HepG2 (cell line): ENCODE measurements at regions not wholly inside any gene's neighbourhood (a gene's known extent, or its start where the extent isn't known, plus 50 kb on each side); places are given as distances from the start of the nearest gene placed in this dataset.
A peak's percentile ranks its signal among the peaks of the same experiment; 100 is the strongest.

Source experiments
- ATAC-seq: fragments of 200-7000 bp; cut with Tn5 transposase; 3 replicates; pipeline ENCODE4 v1.9.1; 2020; ENCODE audit warnings: mild to moderate bottlenecking, moderate library complexity
- BruUV-seq: library from RNA; stranded (reverse); fragments of 400-500 nt; replicated peaks from 2 replicates; lab custom pipeline; 2021; lab: Mats Ljungman, UMichigan
- CTCF ChIA-PET: fragments of 300-600 bp; formaldehyde crosslinking; extraction: SDS; loops from one replicate; lab custom pipeline; 2021; ENCODE audit warnings: low total read pairs, inconsistent platforms, low intra/inter-chr PET ratio; lab: Yijun Ruan, JAX
- POLR2A ChIA-PET: fragments of 350-600 bp; sonication (Branson Sonifier 250); formaldehyde crosslinking; loops from one replicate; lab custom pipeline; 2020; ENCODE audit warnings: antibody characterized with exemption, inconsistent platforms; lab: Yijun Ruan, JAX
- DNase-seq: peaks from one replicate; pipeline ENCODE4 v3.0.0-alpha.2; 2015; ENCODE audit warnings: low spot score
- FAIRE-seq: peaks from 3 replicates; lab custom pipeline; 2011; peaks lifted over from hg19 to GRCh38; lab: Jason Lieb, UNC
- H2AFZ ChIP-seq: one replicate; pipeline ENCODE4 v1.6.1; 2011; ENCODE audit warnings: low read length, inconsistent platforms
- H3K27ac ChIP-seq: fragments of 300-600 bp; 3 replicates; pipeline ENCODE4 v1.8.0; 2011; ENCODE audit warnings: mixed run types, mild to moderate bottlenecking, mixed read lengths, low read length, inconsistent platforms; ENCODE audit not compliant: insufficient read depth; ENCODE audit errors: extremely low read length
- H3K27me3 ChIP-seq, 2 experiments: fragments of 200-600 bp in 1 of 2; 2 replicates in 1 of 2; 3 replicates in 1 of 2; pipeline versions ENCODE4 v1.6.0 to v1.8.0; 2011; ENCODE audit warnings: low read length in 2 of 2, mild to moderate bottlenecking in 2 of 2, moderate library complexity in 2 of 2, inconsistent platforms in 1 of 2; ENCODE audit not compliant: insufficient read depth in 2 of 2, control insufficient read depth in 1 of 2
- H3K36me3 ChIP-seq, 2 experiments: fragments of 200-600 bp in 1 of 2; replicated peaks in 1 of 2; 2 replicates in 1 of 2; 3 replicates in 1 of 2; pipeline versions ENCODE4 v1.5.1 to v1.8.0; 2011; ENCODE audit warnings: low read length in 2 of 2, inconsistent platforms in 1 of 2; ENCODE audit not compliant: insufficient read depth in 2 of 2, control insufficient read depth in 1 of 2
- H3K4me1 ChIP-seq: 2 replicates; pipeline ENCODE4 v1.5.1; 2012; ENCODE audit warnings: low read length, inconsistent platforms; ENCODE audit not compliant: insufficient read depth
- H3K4me2 ChIP-seq: 2 replicates; pipeline ENCODE4 v1.6.0; 2011; ENCODE audit warnings: low read depth, low read length, inconsistent platforms
- H3K4me3 ChIP-seq, 3 experiments: fragments of 200-600 bp in 1 of 3; sonication (generic), shearing (Covaris generic) in 1 of 3; replicated peaks in 1 of 3; 2 replicates each; pipeline ENCODE4 v1.5.1; 2011 to 2016; ENCODE audit warnings: low read length in 3 of 3, inconsistent platforms in 2 of 3, low read depth in 2 of 3, mild to moderate bottlenecking in 2 of 3, control low read depth in 1 of 3, mixed read lengths in 1 of 3; ENCODE audit not compliant: insufficient read depth in 1 of 3
- H3K79me2 ChIP-seq: one replicate; pipeline ENCODE4 v1.6.1; 2011; ENCODE audit warnings: low read length, inconsistent platforms; ENCODE audit not compliant: insufficient read depth
- H3K9ac ChIP-seq: 2 replicates; pipeline ENCODE4 v1.6.0; 2011; ENCODE audit warnings: mild to moderate bottlenecking, low read depth, low read length, inconsistent platforms; ENCODE audit not compliant: insufficient read depth
- H3K9me3 ChIP-seq: 2 replicates; pipeline ENCODE4 v1.5.1; 2012; ENCODE audit warnings: mild to moderate bottlenecking, low read length
- H4K20me1 ChIP-seq: 2 replicates; pipeline ENCODE4 v1.6.0; 2011; ENCODE audit warnings: inconsistent platforms, mild to moderate bottlenecking, low read length, moderate library complexity; ENCODE audit not compliant: insufficient read depth
- BHLHE40 ChIP-seq: IDR thresholded peaks from 2 replicates; pipeline ENCODE4 v1.6.1; 2011; ENCODE audit warnings: low read length, improper control_type of control experiment
- MED1 ChIP-seq: sonication (generic); formaldehyde crosslinking; IDR thresholded peaks from 2 replicates; pipeline ENCODE4 v1.4.0; 2020; ENCODE audit warnings: missing genetic modification reagents
- WGBS: methylation state at CpG from one replicate; pipeline ENCODE4 v1.1.6; 2017; ENCODE audit warnings: low lambda C conversion rate; 5-methylcytosine and 5-hydroxymethylcytosine counted together
- in situ Hi-C: cut with HindIII; loops from 2 replicates; pipeline ENCODE4 v1.10.0; 2017; ENCODE audit warnings: low pct_unique_long_range_greater_than_20kb; ENCODE audit not compliant: extremely low pct_ligation_motif_present
- intact Hi-C: fragments of 100-400 bp; cut with micrococcal nuclease; formaldehyde crosslinking; loops from one replicate; pipeline ENCODE4 v1.10.0; 2022; ENCODE audit not compliant: unreplicated experiment
- TF ChIP-seq, protein P1 (sequence below): sonication (generic); formaldehyde crosslinking; IDR thresholded peaks from 2 replicates; pipeline ENCODE4 v1.4.0; 2020; ENCODE audit warnings: missing genetic modification reagents
- TF ChIP-seq, protein P2 (sequence below), 2 experiments: IDR thresholded peaks; 2 replicates each; pipeline ENCODE4 v1.6.1; 2011 to 2012; ENCODE audit warnings: low read length in 2 of 2, borderline replicate concordance in 1 of 2, low read depth in 1 of 2, mild to moderate bottlenecking in 1 of 2, moderate library complexity in 1 of 2

DNA sequence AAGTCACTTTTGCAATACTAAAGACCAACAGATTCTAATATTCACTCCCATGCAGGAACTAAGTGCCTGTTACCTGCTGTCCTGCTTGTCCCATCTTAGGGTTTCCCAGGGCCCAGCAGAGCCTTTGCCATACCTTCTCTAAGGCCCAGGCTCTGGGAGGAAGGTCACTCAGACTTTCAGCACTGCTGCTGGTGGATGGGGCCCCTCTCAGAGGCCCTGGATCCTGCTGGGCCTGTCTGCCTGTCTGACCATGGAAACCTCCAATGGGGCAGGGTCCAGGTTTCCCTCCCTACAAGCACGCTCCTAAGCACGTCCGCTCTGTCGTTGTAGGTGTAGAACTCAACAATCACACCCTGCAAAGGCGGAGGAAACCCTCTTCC lies 75.1 kb downstream of the RRM2 start:
- CTCF ChIA-PET = no interaction called here
- H3K4me3 ChIP-seq = no peak overlapping the region
- no peaks in the 10 kb centered on the region for H3K79me2 ChIP-seq
- H3K4me2 ChIP-seq = no peak overlapping the region
- ATAC-seq (no peak), FAIRE-seq (no peak), DNase-seq (no peak)
- peaks cover 0 to 4% of the 10 kb centered on the region in 2 experiments; a peak in 3 of 5 replicates for H3K36me3 ChIP-seq
- peaks cover 20% of the 10 kb centered on the region for H3K4me1 ChIP-seq
- no peaks in the 10 kb centered on the region for H3K27me3 ChIP-seq
- POLR2A ChIA-PET = no interaction called here
- BruUV-seq = no TSS peak
- 97% methylated on average over 5 of the region's 5 CpGs for WGBS
- no peak overlapping the region for H2AFZ ChIP-seq
- H3K9me3 ChIP-seq = no peaks in the 10 kb centered on the region
- intact Hi-C loops = no loop called here
- TF ChIP-seq MED1 (CRISPR knock-in tag) (no peak), BHLHE40 (no peak)
- TF ChIP-seq, protein P1, sequence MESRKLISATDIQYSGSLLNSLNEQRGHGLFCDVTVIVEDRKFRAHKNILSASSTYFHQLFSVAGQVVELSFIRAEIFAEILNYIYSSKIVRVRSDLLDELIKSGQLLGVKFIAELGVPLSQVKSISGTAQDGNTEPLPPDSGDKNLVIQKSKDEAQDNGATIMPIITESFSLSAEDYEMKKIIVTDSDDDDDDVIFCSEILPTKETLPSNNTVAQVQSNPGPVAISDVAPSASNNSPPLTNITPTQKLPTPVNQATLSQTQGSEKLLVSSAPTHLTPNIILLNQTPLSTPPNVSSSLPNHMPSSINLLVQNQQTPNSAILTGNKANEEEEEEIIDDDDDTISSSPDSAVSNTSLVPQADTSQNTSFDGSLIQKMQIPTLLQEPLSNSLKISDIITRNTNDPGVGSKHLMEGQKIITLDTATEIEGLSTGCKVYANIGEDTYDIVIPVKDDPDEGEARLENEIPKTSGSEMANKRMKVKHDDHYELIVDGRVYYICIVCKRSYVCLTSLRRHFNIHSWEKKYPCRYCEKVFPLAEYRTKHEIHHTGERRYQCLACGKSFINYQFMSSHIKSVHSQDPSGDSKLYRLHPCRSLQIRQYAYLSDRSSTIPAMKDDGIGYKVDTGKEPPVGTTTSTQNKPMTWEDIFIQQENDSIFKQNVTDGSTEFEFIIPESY (CRISPR knock-in tag) = no peak
- TF ChIP-seq, protein P2, sequence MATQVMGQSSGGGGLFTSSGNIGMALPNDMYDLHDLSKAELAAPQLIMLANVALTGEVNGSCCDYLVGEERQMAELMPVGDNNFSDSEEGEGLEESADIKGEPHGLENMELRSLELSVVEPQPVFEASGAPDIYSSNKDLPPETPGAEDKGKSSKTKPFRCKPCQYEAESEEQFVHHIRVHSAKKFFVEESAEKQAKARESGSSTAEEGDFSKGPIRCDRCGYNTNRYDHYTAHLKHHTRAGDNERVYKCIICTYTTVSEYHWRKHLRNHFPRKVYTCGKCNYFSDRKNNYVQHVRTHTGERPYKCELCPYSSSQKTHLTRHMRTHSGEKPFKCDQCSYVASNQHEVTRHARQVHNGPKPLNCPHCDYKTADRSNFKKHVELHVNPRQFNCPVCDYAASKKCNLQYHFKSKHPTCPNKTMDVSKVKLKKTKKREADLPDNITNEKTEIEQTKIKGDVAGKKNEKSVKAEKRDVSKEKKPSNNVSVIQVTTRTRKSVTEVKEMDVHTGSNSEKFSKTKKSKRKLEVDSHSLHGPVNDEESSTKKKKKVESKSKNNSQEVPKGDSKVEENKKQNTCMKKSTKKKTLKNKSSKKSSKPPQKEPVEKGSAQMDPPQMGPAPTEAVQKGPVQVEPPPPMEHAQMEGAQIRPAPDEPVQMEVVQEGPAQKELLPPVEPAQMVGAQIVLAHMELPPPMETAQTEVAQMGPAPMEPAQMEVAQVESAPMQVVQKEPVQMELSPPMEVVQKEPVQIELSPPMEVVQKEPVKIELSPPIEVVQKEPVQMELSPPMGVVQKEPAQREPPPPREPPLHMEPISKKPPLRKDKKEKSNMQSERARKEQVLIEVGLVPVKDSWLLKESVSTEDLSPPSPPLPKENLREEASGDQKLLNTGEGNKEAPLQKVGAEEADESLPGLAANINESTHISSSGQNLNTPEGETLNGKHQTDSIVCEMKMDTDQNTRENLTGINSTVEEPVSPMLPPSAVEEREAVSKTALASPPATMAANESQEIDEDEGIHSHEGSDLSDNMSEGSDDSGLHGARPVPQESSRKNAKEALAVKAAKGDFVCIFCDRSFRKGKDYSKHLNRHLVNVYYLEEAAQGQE (IDR thresholded peaks at IDR 0.05; ENCODE audit: borderline replicate concordance in 1 of 2, low read depth in 1 of 2, low read length in 2 of 2) = peak in 1 of 2 experiments; percentile 41; a peak in 1 of 4 replicates
- no peak overlapping the region for H3K9ac ChIP-seq
- in situ Hi-C loops = no loop called here
- no peaks in the 10 kb centered on the region for H4K20me1 ChIP-seq
- H3K27ac ChIP-seq = no peak overlapping the region
